Effector memory CD8-positive, alpha-beta T cell (primary cell): ENCODE measurements at regions not wholly inside any gene's neighbourhood (a gene's known extent, or its start where the extent isn't known, plus 50 kb on each side); places are given as distances from the start of the nearest gene placed in this dataset.

Source experiments
- ATAC-seq: fragments of 150-1000 bp; cut with Tn5 transposase; replicated peaks from 2 replicates; pipeline ENCODE4 v1.10.0; 2021; ENCODE audit warnings: mild to moderate bottlenecking, moderate library complexity
- DNase-seq, 3 experiments: peaks; one replicate each; pipeline ENCODE4 v3.0.0; 2021
- H3K27ac Mint-ChIP-seq, 2 donors: one replicate each; pipeline ENCODE4 v1.8.0; 2022; ENCODE audit warnings: mild to moderate bottlenecking in 2 of 2, mixed read lengths in 2 of 2, moderate library complexity in 2 of 2
- H3K27me3 Mint-ChIP-seq, 2 donors: one replicate each; pipeline ENCODE4 v1.8.0; 2022; ENCODE audit warnings: mixed read lengths in 2 of 2
- H3K36me3 Mint-ChIP-seq: one replicate; pipeline ENCODE4 v1.8.0; 2022; ENCODE audit warnings: mild to moderate bottlenecking, moderate library complexity, mixed read lengths; ENCODE audit not compliant: insufficient read depth
- H3K4me1 Mint-ChIP-seq, 2 donors: one replicate each; pipeline ENCODE4 v1.8.0; 2022; ENCODE audit warnings: low read depth in 2 of 2, mixed read lengths in 2 of 2
- H3K4me3 Mint-ChIP-seq, 2 donors: one replicate each; pipeline ENCODE4 v1.8.0; 2022; ENCODE audit warnings: mild to moderate bottlenecking in 2 of 2, mixed read lengths in 2 of 2, moderate library complexity in 2 of 2
- H3K9me3 Mint-ChIP-seq, 2 donors: one replicate each; pipeline ENCODE4 v1.8.0; 2022; ENCODE audit warnings: mixed read lengths in 2 of 2

DNA sequence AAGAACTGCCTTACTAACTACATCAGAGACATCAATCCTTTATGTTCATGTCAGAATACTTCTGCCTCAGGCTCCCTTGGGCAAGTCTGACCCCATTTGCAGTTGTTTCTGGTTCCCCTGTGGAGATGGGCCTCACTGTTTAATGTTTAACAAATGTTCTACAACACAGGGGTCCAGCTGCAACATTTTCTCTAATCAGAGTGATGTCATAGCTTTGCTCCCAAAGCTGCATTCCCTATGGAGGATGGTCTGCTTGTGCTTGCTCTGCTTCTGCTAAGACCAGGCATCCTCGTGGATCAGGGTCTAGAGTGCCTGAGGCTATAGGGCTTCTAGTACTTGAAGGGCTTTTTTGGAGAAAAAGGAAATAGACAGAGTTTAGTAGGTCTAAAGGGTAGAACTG, 1071.2 kb downstream of the TTLL7 start:
- H3K4me1 Mint-ChIP-seq: no peaks in the 10 kb centered on the region
- ATAC-seq (no peak), DNase-seq (no peak)
- H3K27ac Mint-ChIP-seq: no peak overlapping the region
- H3K4me3 Mint-ChIP-seq: no peak overlapping the region
- H3K9me3 Mint-ChIP-seq: peaks cover 8 to 11% of the 10 kb centered on the region in 2 donors
- no peaks in the 10 kb centered on the region for H3K27me3 Mint-ChIP-seq
- H3K36me3 Mint-ChIP-seq: no peaks in the 10 kb centered on the region

DNA sequence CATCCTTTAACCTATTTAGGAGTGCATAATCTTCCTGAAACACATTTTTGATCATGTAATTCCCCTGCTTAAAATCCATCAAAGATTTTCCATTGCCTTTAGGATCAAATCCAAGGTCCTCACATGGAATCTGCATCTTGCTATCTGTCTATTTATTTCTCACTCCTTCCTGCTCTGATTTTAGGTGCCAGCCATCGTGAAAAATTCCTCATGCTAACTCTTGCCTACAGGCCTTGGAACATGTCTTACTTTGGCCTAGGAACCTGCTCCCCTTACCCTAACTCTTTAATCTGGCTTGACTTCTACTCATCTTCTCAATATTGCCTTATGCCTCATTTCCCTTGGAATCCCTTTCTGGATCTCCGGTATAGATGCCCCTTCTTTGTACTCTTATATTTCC, 1074.3 kb downstream of the TTLL7 start:
- peaks cover 7 to 15% of the 10 kb centered on the region in 2 donors for H3K9me3 Mint-ChIP-seq
- H3K4me3 Mint-ChIP-seq: no peak overlapping the region
- H3K4me1 Mint-ChIP-seq: no peaks in the 10 kb centered on the region
- H3K36me3 Mint-ChIP-seq: no peaks in the 10 kb centered on the region
- H3K27ac Mint-ChIP-seq: no peak overlapping the region
- no peak for ATAC-seq
- no peak for DNase-seq
- H3K27me3 Mint-ChIP-seq: no peaks in the 10 kb centered on the region

DNA sequence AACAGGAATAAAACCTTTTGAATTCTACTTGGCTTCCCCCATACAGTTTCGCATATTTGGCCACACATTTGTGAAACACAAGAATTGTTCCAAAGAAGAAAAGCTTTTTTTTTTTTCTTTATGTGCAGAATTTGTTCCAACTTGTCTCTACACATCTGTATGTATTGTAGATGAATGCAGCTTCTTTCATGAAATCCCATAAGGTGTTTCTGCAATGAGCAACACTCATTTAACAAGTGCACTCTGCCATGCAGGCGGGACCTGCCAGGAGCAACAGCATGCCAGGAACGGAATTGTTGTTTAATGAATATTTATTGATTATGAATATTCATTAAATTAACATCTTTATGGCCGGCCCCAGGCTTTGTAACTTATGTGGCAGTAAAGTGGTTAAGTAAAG, 1075.0 kb downstream of the TTLL7 start:
- no peak overlapping the region for H3K4me3 Mint-ChIP-seq
- H3K9me3 Mint-ChIP-seq: peaks cover 7 to 15% of the 10 kb centered on the region in 2 donors
- no peak overlapping the region for H3K27ac Mint-ChIP-seq
- H3K27me3 Mint-ChIP-seq: no peaks in the 10 kb centered on the region
- DNase-seq (no peak), ATAC-seq (no peak)
- H3K36me3 Mint-ChIP-seq: no peaks in the 10 kb centered on the region
- H3K4me1 Mint-ChIP-seq: no peaks in the 10 kb centered on the region

DNA sequence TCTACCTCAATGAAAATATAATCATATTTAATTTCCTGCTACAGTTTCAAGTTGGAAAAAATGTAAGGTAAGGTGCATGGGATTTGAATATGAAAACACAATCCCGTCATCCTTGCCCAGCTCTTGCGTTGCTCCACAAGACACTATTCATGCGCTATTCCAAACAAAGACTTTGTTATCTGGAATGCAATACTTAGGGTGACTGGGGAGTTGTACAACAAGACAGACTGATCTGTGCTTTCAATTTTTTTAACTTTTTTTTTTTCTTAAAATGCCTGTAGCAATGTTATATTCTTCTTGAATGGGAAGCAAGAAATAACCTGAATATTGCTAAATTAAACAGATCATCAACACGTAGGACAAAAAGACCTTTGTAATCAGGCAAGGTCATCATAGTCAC, 1077.2 kb downstream of the TTLL7 start:
- Mint-ChIP-seq H3K4me3 (no peak overlapping the region), H3K36me3 (no peaks in the 10 kb centered on the region), H3K9me3 (peaks cover 7 to 15% of the 10 kb centered on the region in 2 donors), H3K4me1 (no peaks in the 10 kb centered on the region), H3K27me3 (no peaks in the 10 kb centered on the region), H3K27ac (no peak overlapping the region)
- no peak for ATAC-seq
- DNase-seq: no peak

DNA sequence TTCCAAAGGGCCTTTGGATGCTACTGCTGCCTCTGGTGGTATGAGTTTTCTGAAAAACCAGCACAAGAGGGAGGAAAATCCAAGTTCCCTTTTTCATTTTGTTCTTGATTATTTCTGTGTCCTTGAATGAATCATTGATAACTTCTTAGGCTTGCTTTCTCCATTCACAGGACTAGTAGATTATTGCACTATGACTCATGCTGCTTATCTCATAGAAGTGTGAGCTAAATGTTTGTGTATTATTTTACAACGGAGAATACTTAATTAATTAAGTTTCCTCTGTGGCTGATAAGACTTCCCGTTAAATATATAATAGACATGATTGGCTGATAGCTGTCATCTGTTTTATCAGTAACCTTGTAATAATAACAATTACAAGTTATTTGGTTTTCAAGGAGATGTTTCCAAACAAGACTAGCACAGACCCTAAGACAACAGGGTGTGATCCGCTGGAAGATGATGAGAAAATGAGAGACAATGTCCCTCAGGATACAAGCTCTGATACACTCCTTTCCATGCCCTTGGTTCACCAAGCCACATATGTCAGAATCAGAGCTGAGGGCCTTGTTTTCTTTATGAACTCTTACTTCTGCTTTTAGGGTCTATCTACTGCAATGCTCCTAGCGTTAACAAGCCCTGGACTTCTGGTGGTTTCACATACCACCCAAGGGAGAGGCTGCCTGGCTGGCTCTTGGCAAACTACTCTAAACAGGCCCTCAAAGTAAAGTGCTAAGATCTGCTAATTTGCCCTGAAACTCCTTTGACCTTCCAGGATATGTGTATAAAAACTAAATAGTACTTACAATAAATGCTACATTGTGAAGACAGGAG, 1078.3 kb downstream of the TTLL7 start:
- H3K27ac Mint-ChIP-seq: no peak overlapping the region
- no peak overlapping the region for H3K4me3 Mint-ChIP-seq
- H3K9me3 Mint-ChIP-seq: peaks cover 7 to 15% of the 10 kb centered on the region in 2 donors
- no peaks in the 10 kb centered on the region for H3K36me3 Mint-ChIP-seq
- ATAC-seq: no peak
- no peaks in the 10 kb centered on the region for H3K4me1 Mint-ChIP-seq
- no peak for DNase-seq
- no peaks in the 10 kb centered on the region for H3K27me3 Mint-ChIP-seq

DNA sequence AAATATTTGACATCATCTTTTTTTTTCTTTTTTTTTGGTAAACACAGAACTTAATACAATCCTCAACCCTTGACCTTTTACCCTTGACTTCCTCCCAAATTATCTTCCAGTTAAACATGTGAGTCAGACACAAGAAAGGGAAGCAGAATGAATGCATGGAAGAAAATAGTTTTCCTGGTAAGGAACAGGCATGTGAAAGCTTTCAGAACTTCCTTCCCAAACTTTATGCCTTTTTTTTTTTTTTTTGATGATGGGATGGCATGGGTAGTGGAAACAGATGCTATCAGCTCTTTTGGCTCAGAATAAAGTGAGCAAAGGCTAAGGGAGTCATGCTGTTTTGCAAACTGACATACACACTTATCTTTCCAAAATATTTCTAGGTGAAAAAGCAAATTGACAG, 1079.1 kb downstream of the TTLL7 start:
- Mint-ChIP-seq H3K4me1 (no peaks in the 10 kb centered on the region), H3K36me3 (no peaks in the 10 kb centered on the region), H3K27ac (no peak overlapping the region), H3K9me3 (peaks cover 6 to 12% of the 10 kb centered on the region in 2 donors), H3K27me3 (no peaks in the 10 kb centered on the region), H3K4me3 (no peak overlapping the region)
- DNase-seq (no peak), ATAC-seq (no peak)

DNA sequence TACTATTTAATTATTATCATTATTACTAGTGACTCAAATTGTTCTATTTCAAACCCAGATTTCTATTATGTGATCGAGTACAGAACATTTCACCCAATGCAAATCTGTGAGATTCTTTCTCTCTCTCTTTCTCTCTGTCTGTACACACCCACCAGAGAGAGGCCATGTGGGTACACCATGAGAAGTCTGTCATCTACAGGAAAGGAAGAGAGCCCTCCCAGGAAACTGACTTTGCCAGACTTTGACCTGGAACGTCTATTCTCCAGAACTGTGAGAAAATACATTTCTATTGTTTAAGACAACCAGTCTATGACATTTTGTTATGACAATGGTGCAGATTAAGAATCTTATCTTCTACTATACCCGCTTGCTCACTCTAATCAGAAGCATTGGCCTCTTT, 1091.6 kb downstream of the TTLL7 start:
- Mint-ChIP-seq H3K4me3 (no peak overlapping the region), H3K27me3 (no peaks in the 10 kb centered on the region), H3K4me1 (no peaks in the 10 kb centered on the region), H3K27ac (no peak overlapping the region), H3K9me3 (peaks cover 8 to 16% of the 10 kb centered on the region in 2 donors), H3K36me3 (no peaks in the 10 kb centered on the region)
- DNase-seq: no peak
- no peak for ATAC-seq

DNA sequence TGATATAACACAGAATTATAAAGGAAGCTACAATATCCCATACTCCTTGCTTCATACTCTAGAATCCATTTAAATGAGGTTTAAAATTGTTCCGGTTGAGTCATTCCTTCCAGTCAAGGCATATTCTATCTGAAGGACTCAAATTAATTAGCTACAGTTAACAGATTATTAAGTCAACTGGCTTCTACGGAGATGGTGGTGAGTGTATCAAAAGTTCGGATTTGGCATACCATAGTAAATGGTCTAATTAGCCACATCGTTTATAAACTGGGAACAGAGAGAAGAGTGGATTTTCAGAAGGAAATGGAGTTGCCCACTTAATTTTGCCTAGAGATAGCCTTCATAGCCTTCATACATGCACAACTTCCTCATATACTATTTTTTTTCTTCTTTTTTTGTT, 1095.3 kb downstream of the TTLL7 start:
- no peaks in the 10 kb centered on the region for H3K4me1 Mint-ChIP-seq
- DNase-seq (no peak), ATAC-seq (no peak)
- no peaks in the 10 kb centered on the region for H3K27me3 Mint-ChIP-seq
- peaks cover 4 to 12% of the 10 kb centered on the region in 2 donors for H3K9me3 Mint-ChIP-seq
- H3K4me3 Mint-ChIP-seq: no peak overlapping the region
- H3K36me3 Mint-ChIP-seq: no peaks in the 10 kb centered on the region
- H3K27ac Mint-ChIP-seq: no peak overlapping the region

DNA sequence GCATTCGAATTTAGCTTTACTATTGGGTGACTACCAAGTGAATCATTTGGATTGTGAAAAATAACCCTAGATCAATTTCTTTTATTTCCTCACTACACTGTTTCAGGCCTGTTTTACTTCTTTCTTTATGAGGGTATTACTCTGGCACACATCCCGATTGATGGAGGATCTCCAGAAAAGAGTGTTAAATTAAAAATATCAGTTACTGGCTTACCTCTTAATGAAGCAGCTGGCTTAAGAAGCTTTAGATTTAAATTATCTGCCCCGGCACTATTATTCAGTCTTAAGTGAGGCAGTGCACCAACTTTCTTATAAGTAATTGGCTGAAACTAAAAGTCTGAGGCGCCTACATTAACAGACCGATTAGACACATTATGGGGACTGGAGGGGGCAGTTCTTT, 1097.4 kb downstream of the TTLL7 start:
- Mint-ChIP-seq H3K36me3 (no peaks in the 10 kb centered on the region), H3K4me1 (no peaks in the 10 kb centered on the region), H3K27me3 (no peaks in the 10 kb centered on the region), H3K9me3 (peaks cover 3 to 9% of the 10 kb centered on the region in 2 donors), H3K27ac (no peak overlapping the region), H3K4me3 (no peak overlapping the region)
- ATAC-seq (no peak), DNase-seq (no peak)

DNA sequence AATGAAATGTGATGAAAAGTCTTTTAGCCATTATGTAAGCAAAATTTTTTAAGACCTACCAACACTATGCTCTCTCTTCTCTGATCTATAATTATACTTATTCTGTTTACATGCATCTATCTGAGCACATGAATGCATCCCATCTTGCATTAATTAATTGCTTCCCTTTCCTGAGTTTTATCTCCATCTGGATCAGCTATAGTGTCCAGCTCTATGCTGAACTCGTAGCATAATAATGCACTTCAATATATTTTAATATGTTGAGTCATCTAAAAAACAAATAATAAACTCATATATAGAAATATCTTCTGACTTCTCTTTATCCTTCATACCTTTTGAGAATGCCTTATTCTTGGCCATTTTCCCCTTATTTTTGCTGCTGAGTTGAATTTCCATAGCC, 1097.8 kb downstream of the TTLL7 start:
- peaks cover 3 to 9% of the 10 kb centered on the region in 2 donors for H3K9me3 Mint-ChIP-seq
- H3K27ac Mint-ChIP-seq: no peak overlapping the region
- H3K4me3 Mint-ChIP-seq: no peak overlapping the region
- H3K4me1 Mint-ChIP-seq: no peaks in the 10 kb centered on the region
- DNase-seq (no peak), ATAC-seq (no peak)
- H3K27me3 Mint-ChIP-seq: no peaks in the 10 kb centered on the region
- H3K36me3 Mint-ChIP-seq: no peaks in the 10 kb centered on the region

DNA sequence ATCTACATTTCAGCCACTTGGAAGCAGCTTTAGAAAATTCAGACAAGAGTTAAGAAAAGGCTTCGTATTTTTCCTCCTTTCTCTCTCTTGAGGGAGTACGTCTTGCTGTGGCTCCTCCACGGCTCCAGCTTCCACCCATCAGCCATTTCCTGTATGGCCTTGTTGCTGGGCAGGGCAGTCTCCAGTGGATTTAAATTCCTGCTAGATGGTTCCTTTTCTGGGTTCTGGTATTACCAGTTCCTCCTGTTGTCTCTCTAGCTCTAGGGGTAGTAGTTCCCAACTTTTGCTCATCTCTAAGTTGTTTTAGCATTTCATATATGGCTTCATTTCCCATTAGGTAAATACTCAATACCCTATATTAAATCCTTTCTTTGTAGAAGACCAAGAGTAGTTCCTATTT, 1098.3 kb downstream of the ADGRL2 start:
- Mint-ChIP-seq H3K27me3 (no peaks in the 10 kb centered on the region), H3K36me3 (no peaks in the 10 kb centered on the region), H3K27ac (no peak overlapping the region), H3K9me3 (peaks cover 4 to 11% of the 10 kb centered on the region in 2 donors), H3K4me1 (no peaks in the 10 kb centered on the region), H3K4me3 (no peak overlapping the region)
- ATAC-seq (no peak), DNase-seq (no peak)

DNA sequence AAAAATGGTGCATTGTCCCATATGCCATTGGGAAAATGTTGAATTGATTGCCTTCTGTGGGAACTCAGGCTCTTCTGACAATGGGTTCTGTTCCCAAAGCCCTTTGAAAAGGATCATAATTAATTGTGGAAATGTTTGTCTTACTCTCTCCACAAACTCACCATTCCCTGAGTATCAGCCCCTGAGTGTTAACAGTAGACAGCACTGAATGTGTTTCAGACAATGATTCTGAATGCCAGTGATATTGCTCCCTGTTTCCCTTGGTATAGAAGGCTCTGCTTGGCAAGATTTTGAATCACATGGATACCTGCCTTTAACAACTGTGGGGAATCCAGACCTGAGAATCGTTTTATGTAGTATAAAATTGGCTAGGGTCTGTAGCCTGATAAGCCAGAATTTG, 1096.8 kb downstream of the ADGRL2 start:
- H3K9me3 Mint-ChIP-seq: peaks cover 7 to 17% of the 10 kb centered on the region in 2 donors
- no peaks in the 10 kb centered on the region for H3K36me3 Mint-ChIP-seq
- no peak for DNase-seq
- ATAC-seq: no peak
- no peaks in the 10 kb centered on the region for H3K27me3 Mint-ChIP-seq
- no peaks in the 10 kb centered on the region for H3K4me1 Mint-ChIP-seq
- no peak overlapping the region for H3K4me3 Mint-ChIP-seq
- H3K27ac Mint-ChIP-seq: no peak overlapping the region

DNA sequence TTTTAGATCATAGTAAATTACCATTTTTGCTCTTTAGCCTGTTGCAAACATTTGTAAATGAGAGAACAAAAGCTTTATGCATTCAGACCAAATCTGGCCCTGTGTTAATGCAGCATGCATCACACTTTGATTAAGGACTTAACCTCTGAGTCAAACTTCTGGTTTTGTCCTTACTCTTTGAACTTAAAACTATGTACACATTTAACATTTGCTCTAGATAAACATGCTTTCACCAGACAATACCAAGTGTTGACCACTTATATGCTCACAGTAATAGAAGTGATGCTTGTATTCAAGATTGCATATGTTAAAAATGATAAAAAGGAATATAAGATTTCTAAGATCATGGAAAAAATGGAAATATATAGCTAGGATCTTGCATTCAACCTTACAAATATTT, 1095.3 kb downstream of the ADGRL2 start:
- H3K4me3 Mint-ChIP-seq: no peak overlapping the region
- peaks cover 7 to 17% of the 10 kb centered on the region in 2 donors for H3K9me3 Mint-ChIP-seq
- H3K27me3 Mint-ChIP-seq: no peaks in the 10 kb centered on the region
- H3K4me1 Mint-ChIP-seq: no peaks in the 10 kb centered on the region
- no peak overlapping the region for H3K27ac Mint-ChIP-seq
- DNase-seq (no peak), ATAC-seq (no peak)
- no peaks in the 10 kb centered on the region for H3K36me3 Mint-ChIP-seq

DNA sequence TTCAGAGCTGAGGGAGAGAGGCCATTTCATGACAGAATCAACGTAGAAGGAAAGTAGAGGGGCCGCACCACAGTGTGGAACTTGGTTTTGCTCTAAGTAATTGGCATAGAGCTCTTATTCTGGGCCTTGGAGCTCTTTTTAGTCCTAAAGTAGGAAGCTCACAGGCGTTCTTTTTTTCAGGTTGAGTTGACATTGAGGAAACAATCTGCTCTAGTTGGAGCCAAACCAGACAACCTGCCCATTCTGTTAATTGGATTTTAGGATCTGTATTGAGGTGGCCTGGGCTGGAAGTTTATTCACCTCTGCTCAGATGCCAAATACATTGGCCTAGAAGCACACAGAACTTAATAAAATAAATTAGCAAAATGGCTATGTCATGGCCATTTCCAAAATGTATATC, 1093.9 kb downstream of the ADGRL2 start:
- H3K4me3 Mint-ChIP-seq: no peak overlapping the region
- H3K4me1 Mint-ChIP-seq: no peaks in the 10 kb centered on the region
- ATAC-seq (no peak), DNase-seq (no peak)
- peaks cover 7 to 17% of the 10 kb centered on the region in 2 donors for H3K9me3 Mint-ChIP-seq
- H3K36me3 Mint-ChIP-seq: no peaks in the 10 kb centered on the region
- no peaks in the 10 kb centered on the region for H3K27me3 Mint-ChIP-seq
- H3K27ac Mint-ChIP-seq: no peak overlapping the region
